Suprapubic skin (tissue), 3 donors: ENCODE measurements at regions not wholly inside any gene's neighbourhood (a gene's known extent, or its start where the extent isn't known, plus 50 kb on each side); places are given as distances from the start of the nearest gene placed in this dataset.
"Not testable (repeated sequence)": the region's sequence is repeated elsewhere in the genome, so short reads cannot be mapped to it uniquely, and the experiment has no call there.

Experiments
- EP300 ChIP-seq: sonication (generic); formaldehyde crosslinking; IDR thresholded peaks from one replicate; pipeline ENCODE4 v1.6.1; 2017; ENCODE audit warnings: antibody characterized with exemption
- POLR2A ChIP-seq, 2 donors: fragments of 450-650 bp; IDR thresholded peaks; one replicate each; pipeline ENCODE4 v1.6.1; 2017; ENCODE audit warnings: antibody characterized with exemption in 2 of 2, mild to moderate bottlenecking in 2 of 2, moderate library complexity in 2 of 2
- TF ChIP-seq, protein P1 (sequence below), 2 donors: fragments of 200-600 bp in 1 of 2; fragments of 450-650 bp in 1 of 2; sonication (generic) in 1 of 2; IDR thresholded peaks; one replicate each; pipeline ENCODE4 v1.5.1; 2016 to 2019; ENCODE audit warnings: antibody characterized with exemption in 2 of 2, mild to moderate bottlenecking in 1 of 2, moderate library complexity in 1 of 2

DNA sequence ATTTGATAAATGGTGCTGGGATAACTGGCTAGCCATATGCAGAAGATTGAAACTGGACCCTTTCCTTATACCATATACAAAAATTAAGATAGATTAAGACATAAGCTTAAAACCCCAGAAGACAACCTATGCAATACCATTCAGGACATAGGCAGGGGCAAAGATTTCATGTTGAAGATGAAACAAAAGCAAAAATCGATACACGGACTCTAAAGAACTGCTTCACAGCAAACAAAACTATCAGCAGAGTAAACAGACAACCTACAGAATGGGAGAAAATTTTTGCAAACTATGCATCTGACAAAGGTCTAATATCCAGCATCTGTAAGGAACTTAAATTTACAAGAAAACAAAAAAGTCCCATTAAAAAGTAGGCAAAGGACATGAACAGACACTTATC is 255.9 kb downstream of the TINAG start:
- TF ChIP-seq, protein P1, sequence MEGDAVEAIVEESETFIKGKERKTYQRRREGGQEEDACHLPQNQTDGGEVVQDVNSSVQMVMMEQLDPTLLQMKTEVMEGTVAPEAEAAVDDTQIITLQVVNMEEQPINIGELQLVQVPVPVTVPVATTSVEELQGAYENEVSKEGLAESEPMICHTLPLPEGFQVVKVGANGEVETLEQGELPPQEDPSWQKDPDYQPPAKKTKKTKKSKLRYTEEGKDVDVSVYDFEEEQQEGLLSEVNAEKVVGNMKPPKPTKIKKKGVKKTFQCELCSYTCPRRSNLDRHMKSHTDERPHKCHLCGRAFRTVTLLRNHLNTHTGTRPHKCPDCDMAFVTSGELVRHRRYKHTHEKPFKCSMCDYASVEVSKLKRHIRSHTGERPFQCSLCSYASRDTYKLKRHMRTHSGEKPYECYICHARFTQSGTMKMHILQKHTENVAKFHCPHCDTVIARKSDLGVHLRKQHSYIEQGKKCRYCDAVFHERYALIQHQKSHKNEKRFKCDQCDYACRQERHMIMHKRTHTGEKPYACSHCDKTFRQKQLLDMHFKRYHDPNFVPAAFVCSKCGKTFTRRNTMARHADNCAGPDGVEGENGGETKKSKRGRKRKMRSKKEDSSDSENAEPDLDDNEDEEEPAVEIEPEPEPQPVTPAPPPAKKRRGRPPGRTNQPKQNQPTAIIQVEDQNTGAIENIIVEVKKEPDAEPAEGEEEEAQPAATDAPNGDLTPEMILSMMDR (IDR thresholded peaks at IDR 0.05): not testable (repeated sequence)
- not testable (repeated sequence) for TF ChIP-seq POLR2A (IDR thresholded peaks at IDR 0.05); EP300
